ENCODE measurements at regions not wholly inside any gene's neighbourhood (a gene's known extent, or its start where the extent isn't known, plus 50 kb on each side); places are given as distances from the start of the nearest gene placed in this dataset.

DNA sequence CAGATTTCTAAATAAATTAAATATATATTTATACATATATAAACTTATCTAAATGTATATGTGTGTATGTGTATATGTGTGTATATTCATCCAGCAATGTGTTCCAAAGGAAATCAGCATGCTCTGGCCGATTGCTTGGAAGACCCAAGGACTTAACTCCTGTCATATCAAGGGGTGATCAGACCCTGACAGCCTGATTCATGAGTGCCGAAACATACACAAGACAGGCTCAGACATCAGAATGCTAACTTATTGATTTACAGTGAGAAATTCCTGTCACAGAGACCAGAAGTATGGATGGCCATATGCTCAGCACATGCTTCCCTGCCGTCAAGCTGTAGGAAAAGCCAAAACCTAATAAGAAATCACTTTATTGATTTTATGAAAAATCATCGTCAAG lies 545.1 kb upstream of the NR5A2 start:
- no peak overlapping the region for H2AK5ac ChIP-seq (ENCODE audit: low read depth, low read length)
- H3K36me3 ChIP-seq (replicated peaks in 1 of 2; ENCODE audit: control insufficient read depth in 2 of 2, insufficient read depth in 2 of 2, low read length in 2 of 2), result no peaks in the 10 kb centered on the region
- H3K27ac ChIP-seq (replicated peaks; ENCODE audit: low read length), result no peak overlapping the region
- DNase-seq (ENCODE audit: low spot score), result no peak
- no peak overlapping the region for H2AFZ ChIP-seq (ENCODE audit: low read length)
- H3K4me3 ChIP-seq (ENCODE audit: low read length in 2 of 2), result no peak overlapping the region
- no peak overlapping the region for H2BK15ac ChIP-seq (ENCODE audit: low read length)
- no peak overlapping the region for H3K18ac ChIP-seq (ENCODE audit: low read length)
- H3K23ac ChIP-seq (ENCODE audit: low read depth, low read length, poor library complexity), result no peak overlapping the region
- H2BK12ac ChIP-seq (ENCODE audit: low read length), result no peak overlapping the region
- no peak overlapping the region for H2BK120ac ChIP-seq (ENCODE audit: low read depth, low read length)
- H3K9ac ChIP-seq (ENCODE audit: low read depth, low read length, poor library complexity), result no peak overlapping the region
- no peaks in the 10 kb centered on the region for H3K4me1 ChIP-seq (ENCODE audit: control insufficient read depth in 2 of 2, insufficient read depth in 1 of 2, low read depth in 1 of 2, low read length in 2 of 2)
- no peak overlapping the region for H2BK5ac ChIP-seq (ENCODE audit: low read length)
- H3K27me3 ChIP-seq (ENCODE audit: control insufficient read depth in 3 of 3, insufficient read depth in 3 of 3, low read depth in 1 of 3, low read length in 3 of 3), result no peaks in the 10 kb centered on the region
- H3K9me3 ChIP-seq (replicated peaks in 1 of 2; ENCODE audit: control insufficient read depth in 2 of 2, insufficient read depth in 1 of 2, low read depth in 1 of 2, low read length in 2 of 2), result no peaks in the 10 kb centered on the region
- no peak overlapping the region for H3K14ac ChIP-seq (ENCODE audit: low read length)
- no peaks in the 10 kb centered on the region for H3K79me1 ChIP-seq (ENCODE audit: low read depth, low read length)
- no CpG with 5 or more reads among the region's 4 CpGs for WGBS, 2 donors (ENCODE audit: extremely low coverage in 2 of 2, insufficient read length in 2 of 2, insufficient replicate concordance in 1 of 2)
- H3K4me2 ChIP-seq (ENCODE audit: insufficient read depth, low read length, poor library complexity, severe bottlenecking), result no peak overlapping the region
- H4K91ac ChIP-seq (ENCODE audit: low read depth, low read length, poor library complexity), result no peak overlapping the region
- no peak overlapping the region for H4K8ac ChIP-seq (ENCODE audit: low read depth, low read length)
- no peak overlapping the region for H3K4ac ChIP-seq (ENCODE audit: low read length)

DNA sequence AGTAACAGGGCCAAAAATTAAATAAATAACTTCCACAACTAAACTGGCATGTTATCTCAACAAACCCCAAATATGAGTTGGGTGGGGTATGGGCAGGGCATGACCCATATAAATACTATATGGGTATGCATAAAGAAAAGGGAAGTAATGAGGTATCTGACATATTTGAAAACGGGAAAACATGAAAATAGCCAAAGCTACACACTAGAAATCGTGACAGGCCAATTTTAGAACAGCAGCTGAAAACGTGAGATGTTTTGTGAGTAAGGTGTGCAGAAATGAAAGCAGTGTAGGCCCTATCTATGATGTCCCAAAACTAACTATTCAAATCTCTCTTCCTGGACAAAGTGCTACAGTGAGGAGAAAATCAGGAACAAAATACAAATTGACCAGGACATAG lies 537.9 kb upstream of the NR5A2 start:
- no CpG with 5 or more reads among the region's 3 CpGs for WGBS, 2 donors (ENCODE audit: extremely low coverage in 2 of 2, insufficient read length in 2 of 2, insufficient replicate concordance in 1 of 2)
- Histone ChIP-seq H3K27ac (replicated peaks; ENCODE audit: low read length) (no peak overlapping the region), H4K8ac (ENCODE audit: low read depth, low read length) (no peak overlapping the region), H3K9me3 (replicated peaks in 1 of 2; ENCODE audit: control insufficient read depth in 2 of 2, insufficient read depth in 1 of 2, low read depth in 1 of 2, low read length in 2 of 2) (no peaks in the 10 kb centered on the region), H3K79me1 (ENCODE audit: low read depth, low read length) (no peaks in the 10 kb centered on the region), H3K23ac (ENCODE audit: low read depth, low read length, poor library complexity) (no peak overlapping the region), H2AFZ (ENCODE audit: low read length) (no peak overlapping the region), H3K18ac (ENCODE audit: low read length) (no peak overlapping the region), H2BK12ac (ENCODE audit: low read length) (no peak overlapping the region), H2BK5ac (ENCODE audit: low read length) (no peak overlapping the region), H2BK120ac (ENCODE audit: low read depth, low read length) (no peak overlapping the region), H3K14ac (ENCODE audit: low read length) (no peak overlapping the region), H2AK5ac (ENCODE audit: low read depth, low read length) (no peak overlapping the region), H3K36me3 (replicated peaks in 1 of 2; ENCODE audit: control insufficient read depth in 2 of 2, insufficient read depth in 2 of 2, low read length in 2 of 2) (no peaks in the 10 kb centered on the region), H3K4me3 (ENCODE audit: low read length in 2 of 2) (no peak overlapping the region), H3K4me1 (ENCODE audit: control insufficient read depth in 2 of 2, insufficient read depth in 1 of 2, low read depth in 1 of 2, low read length in 2 of 2) (peaks cover 0 to 2% of the 10 kb centered on the region in 2 donors), H3K4ac (ENCODE audit: low read length) (no peak overlapping the region), H4K91ac (ENCODE audit: low read depth, low read length, poor library complexity) (no peak overlapping the region), H3K9ac (ENCODE audit: low read depth, low read length, poor library complexity) (no peak overlapping the region), H3K4me2 (ENCODE audit: insufficient read depth, low read length, poor library complexity, severe bottlenecking) (no peak overlapping the region), H3K27me3 (ENCODE audit: control insufficient read depth in 3 of 3, insufficient read depth in 3 of 3, low read depth in 1 of 3, low read length in 3 of 3) (no peaks in the 10 kb centered on the region), H2BK15ac (ENCODE audit: low read length) (no peak overlapping the region)
- DNase-seq (ENCODE audit: low spot score), result no peak

DNA sequence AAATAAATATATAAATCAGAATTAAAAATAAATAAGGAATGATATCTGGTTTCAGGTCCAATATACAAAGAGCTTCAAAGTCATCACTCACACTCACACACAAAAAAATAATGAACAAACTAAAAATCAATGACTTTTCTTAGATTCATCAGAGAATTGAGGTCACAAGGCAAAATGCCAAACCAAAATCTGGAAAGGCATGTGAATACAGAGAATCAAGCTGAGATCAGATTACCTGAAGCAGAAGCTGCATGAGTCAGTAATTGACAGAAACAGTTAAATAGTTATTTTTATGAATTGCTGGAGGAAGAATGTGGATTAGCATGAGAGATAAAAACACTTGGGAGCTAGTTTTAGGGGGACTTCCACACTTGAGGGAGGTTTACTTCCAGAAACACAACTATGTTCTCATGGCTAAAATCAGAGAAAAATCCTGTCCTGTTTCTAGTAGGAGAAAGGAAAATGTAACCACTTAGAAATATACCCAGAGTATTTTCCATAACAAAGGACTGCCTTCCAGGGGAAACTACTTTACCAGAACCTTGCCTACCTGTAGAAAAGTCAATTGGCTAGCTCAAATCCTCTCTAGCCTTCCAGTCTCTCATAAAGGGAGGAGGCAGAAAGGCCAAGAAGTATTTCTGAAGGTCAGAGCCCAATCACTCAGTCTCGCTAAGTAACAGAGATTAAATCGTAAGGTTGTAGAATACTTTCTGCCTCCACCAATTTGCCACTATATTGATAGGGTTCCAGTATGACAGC lies 536.6 kb upstream of the NR5A2 start:
- H3K23ac ChIP-seq (ENCODE audit: low read depth, low read length, poor library complexity), result no peak overlapping the region
- WGBS, 2 donors (ENCODE audit: extremely low coverage in 2 of 2, insufficient read length in 2 of 2, insufficient replicate concordance in 1 of 2), result no CpG with 5 or more reads among the region's 2 CpGs
- H3K27me3 ChIP-seq (ENCODE audit: control insufficient read depth in 3 of 3, insufficient read depth in 3 of 3, low read depth in 1 of 3, low read length in 3 of 3), result no peaks in the 10 kb centered on the region

GRCh38 chr1:199495432-199495831 lies 532.1 kb upstream of the NR5A2 start:
- Histone ChIP-seq H2BK15ac (ENCODE audit: low read length) (no peak overlapping the region), H3K9ac (ENCODE audit: low read depth, low read length, poor library complexity) (no peak overlapping the region), H3K4me2 (ENCODE audit: insufficient read depth, low read length, poor library complexity, severe bottlenecking) (no peak overlapping the region), H3K4ac (ENCODE audit: low read length) (no peak overlapping the region), H3K27me3 (ENCODE audit: control insufficient read depth in 3 of 3, insufficient read depth in 3 of 3, low read depth in 1 of 3, low read length in 3 of 3) (no peaks in the 10 kb centered on the region), H2BK5ac (ENCODE audit: low read length) (no peak overlapping the region), H3K36me3 (replicated peaks in 1 of 2; ENCODE audit: control insufficient read depth in 2 of 2, insufficient read depth in 2 of 2, low read length in 2 of 2) (no peaks in the 10 kb centered on the region), H3K9me3 (replicated peaks in 1 of 2; ENCODE audit: control insufficient read depth in 2 of 2, insufficient read depth in 1 of 2, low read depth in 1 of 2, low read length in 2 of 2) (no peaks in the 10 kb centered on the region), H3K4me1 (ENCODE audit: control insufficient read depth in 2 of 2, insufficient read depth in 1 of 2, low read depth in 1 of 2, low read length in 2 of 2) (peaks cover 0 to 2% of the 10 kb centered on the region in 2 donors), H3K79me1 (ENCODE audit: low read depth, low read length) (no peaks in the 10 kb centered on the region), H2BK12ac (ENCODE audit: low read length) (no peak overlapping the region), H2AK5ac (ENCODE audit: low read depth, low read length) (no peak overlapping the region), H3K14ac (ENCODE audit: low read length) (no peak overlapping the region), H3K4me3 (ENCODE audit: low read length in 2 of 2) (no peak overlapping the region), H2AFZ (ENCODE audit: low read length) (no peak overlapping the region), H3K18ac (ENCODE audit: low read length) (no peak overlapping the region), H4K8ac (ENCODE audit: low read depth, low read length) (no peak overlapping the region), H3K23ac (ENCODE audit: low read depth, low read length, poor library complexity) (no peak overlapping the region), H4K91ac (ENCODE audit: low read depth, low read length, poor library complexity) (no peak overlapping the region), H3K27ac (replicated peaks; ENCODE audit: low read length) (no peak overlapping the region), H2BK120ac (ENCODE audit: low read depth, low read length) (no peak overlapping the region)
- no CpG with 5 or more reads among the region's 3 CpGs for WGBS, 2 donors (ENCODE audit: extremely low coverage in 2 of 2, insufficient read length in 2 of 2, insufficient replicate concordance in 1 of 2)
- no peak for DNase-seq (ENCODE audit: low spot score)

More for the DNA sequence above, 536.6 kb upstream of the NR5A2 start:
- Histone ChIP-seq H3K18ac (ENCODE audit: low read length) (no peak overlapping the region), H2BK12ac (ENCODE audit: low read length) (no peak overlapping the region), H3K9me3 (replicated peaks in 1 of 2; ENCODE audit: control insufficient read depth in 2 of 2, insufficient read depth in 1 of 2, low read depth in 1 of 2, low read length in 2 of 2) (no peaks in the 10 kb centered on the region), H4K8ac (ENCODE audit: low read depth, low read length) (no peak overlapping the region), H3K36me3 (replicated peaks in 1 of 2; ENCODE audit: control insufficient read depth in 2 of 2, insufficient read depth in 2 of 2, low read length in 2 of 2) (no peaks in the 10 kb centered on the region), H3K9ac (ENCODE audit: low read depth, low read length, poor library complexity) (no peak overlapping the region), H3K4me3 (ENCODE audit: low read length in 2 of 2) (no peak overlapping the region), H2BK120ac (ENCODE audit: low read depth, low read length) (no peak overlapping the region), H3K4me1 (ENCODE audit: control insufficient read depth in 2 of 2, insufficient read depth in 1 of 2, low read depth in 1 of 2, low read length in 2 of 2) (peaks cover 0 to 2% of the 10 kb centered on the region in 2 donors), H2AFZ (ENCODE audit: low read length) (no peak overlapping the region), H4K91ac (ENCODE audit: low read depth, low read length, poor library complexity) (no peak overlapping the region), H3K4ac (ENCODE audit: low read length) (no peak overlapping the region), H3K4me2 (ENCODE audit: insufficient read depth, low read length, poor library complexity, severe bottlenecking) (no peak overlapping the region), H2BK15ac (ENCODE audit: low read length) (no peak overlapping the region), H3K14ac (ENCODE audit: low read length) (no peak overlapping the region), H3K79me1 (ENCODE audit: low read depth, low read length) (no peaks in the 10 kb centered on the region), H2AK5ac (ENCODE audit: low read depth, low read length) (no peak overlapping the region), H3K27ac (replicated peaks; ENCODE audit: low read length) (no peak overlapping the region), H2BK5ac (ENCODE audit: low read length) (no peak overlapping the region)
- no peak for DNase-seq (ENCODE audit: low spot score)
